NCI-H460 (cell line): ENCODE measurements at regions not wholly inside any gene's neighbourhood (a gene's known extent, or its start where the extent isn't known, plus 50 kb on each side); places are given as distances from the start of the nearest gene placed in this dataset.

Source experiments
- DNase-seq: peaks from one replicate; pipeline ENCODE4 v3.0.0-alpha.2; 2016; ENCODE audit warnings: low read depth; ENCODE audit errors: extremely low read depth

GRCh38 chr4:110675426-110675825, 52.5 kb upstream of the PITX2 start:
- no peak for DNase-seq

GRCh38 chr4:110676241-110676640, 53.4 kb upstream of the PITX2 start:
- DNase-seq: no peak

GRCh38 chr4:110678517-110679227, 55.8 kb upstream of the PITX2 start:
- no peak for DNase-seq

GRCh38 chr4:110680265-110680664, 57.4 kb upstream of the PITX2 start:
- DNase-seq: no peak

GRCh38 chr4:110681381-110681780, 58.5 kb upstream of the PITX2 start:
- no peak for DNase-seq

- DNase-seq: no peak
Observed at GRCh38 chr4:110682311-110682710, 59.4 kb upstream of the PITX2 start.

GRCh38 chr4:110683601-110684000, 60.7 kb upstream of the PITX2 start:
- no peak for DNase-seq

- no peak for DNase-seq
Observed at GRCh38 chr4:110702326-110702725, 79.4 kb upstream of the PITX2 start.

- no peak for DNase-seq
Observed at GRCh38 chr4:110704748-110705439, 82.0 kb upstream of the PITX2 start.

GRCh38 chr4:110705440-110705782, 82.5 kb upstream of the PITX2 start:
- DNase-seq: no peak

GRCh38 chr4:110710070-110710469, 87.2 kb upstream of the PITX2 start:
- DNase-seq: no peak

GRCh38 chr4:110712486-110712885, 89.6 kb upstream of the PITX2 start:
- DNase-seq: no peak

- DNase-seq: no peak
Observed at GRCh38 chr4:110730318-110730717, 107.4 kb upstream of the PITX2 start.

- DNase-seq: no peak
Observed at GRCh38 chr4:110733901-110734300, 111.0 kb upstream of the PITX2 start.

- DNase-seq: no peak
Observed at GRCh38 chr4:110735686-110736085, 112.8 kb upstream of the PITX2 start.

GRCh38 chr4:110737931-110738330, 115.1 kb upstream of the PITX2 start:
- DNase-seq: no peak

- DNase-seq: no peak
Observed at GRCh38 chr4:110742143-110742542, 119.3 kb upstream of the PITX2 start.

- no peak for DNase-seq
Observed at GRCh38 chr4:110748071-110748470, 125.2 kb upstream of the PITX2 start.

- no peak for DNase-seq
Observed at GRCh38 chr4:110751183-110751582, 128.3 kb upstream of the PITX2 start.

- no peak for DNase-seq
Observed at GRCh38 chr4:110751986-110752385, 129.1 kb upstream of the PITX2 start.

GRCh38 chr4:110753466-110753865, 130.6 kb upstream of the PITX2 start:
- DNase-seq: no peak

- DNase-seq: no peak
Observed at GRCh38 chr4:110754716-110755115, 131.8 kb upstream of the PITX2 start.

- no peak for DNase-seq
Observed at GRCh38 chr4:110769578-110769977, 146.7 kb upstream of the PITX2 start.
